KMS-11 (cell line): ENCODE measurements at regions not wholly inside any gene's neighbourhood (a gene's known extent, or its start where the extent isn't known, plus 50 kb on each side); places are given as distances from the start of the nearest gene placed in this dataset.

Source experiments
- H2AFZ ChIP-seq: fragments of 200-600 bp; sonication (generic); 2 replicates; pipeline ENCODE4 v1.6.1; 2016; ENCODE audit warnings: antibody characterized with exemption, mixed run types, low read depth
- H3K27ac ChIP-seq: fragments of 200-600 bp; sonication (generic); 2 replicates; pipeline ENCODE4 v1.6.1; 2016; ENCODE audit warnings: mild to moderate bottlenecking, mixed run types
- H3K27me3 ChIP-seq: fragments of 200-600 bp; sonication (generic); 2 replicates; pipeline ENCODE4 v1.6.1; 2017; ENCODE audit warnings: mild to moderate bottlenecking, low read depth, mixed run types, moderate library complexity; ENCODE audit not compliant: insufficient read depth
- H3K36me3 ChIP-seq: fragments of 200-600 bp; sonication (generic); 2 replicates; pipeline ENCODE4 v1.6.1; 2017; ENCODE audit warnings: mild to moderate bottlenecking, mixed run types; ENCODE audit not compliant: insufficient read depth
- H3K4me1 ChIP-seq: fragments of 200-600 bp; sonication (generic); 2 replicates; pipeline ENCODE4 v1.6.1; 2016; ENCODE audit warnings: mild to moderate bottlenecking, low read depth, mixed run types; ENCODE audit not compliant: poor library complexity, severe bottlenecking
- H3K4me2 ChIP-seq: fragments of 200-600 bp; sonication (generic); 2 replicates; pipeline ENCODE4 v1.7.0; 2016; ENCODE audit warnings: mild to moderate bottlenecking, mixed run types
- H3K4me3 ChIP-seq: fragments of 200-600 bp; sonication (generic); IDR thresholded peaks from 2 replicates; pipeline ENCODE4 v1.6.1; 2017; ENCODE audit warnings: low read depth, low read length, mixed read lengths; ENCODE audit not compliant: insufficient read depth
- H3K79me2 ChIP-seq: fragments of 200-600 bp; sonication (generic); 2 replicates; pipeline ENCODE4 v1.6.1; 2016; ENCODE audit warnings: low read depth, mixed run types; ENCODE audit not compliant: insufficient read depth
- H3K9ac ChIP-seq: fragments of 200-600 bp; sonication (generic); 2 replicates; pipeline ENCODE4 v1.6.1; 2016; ENCODE audit warnings: mild to moderate bottlenecking, mixed run types
- H4K20me1 ChIP-seq: fragments of 200-600 bp; sonication (generic); 2 replicates; pipeline ENCODE4 v1.6.1; 2016; ENCODE audit warnings: mild to moderate bottlenecking, mixed run types; ENCODE audit not compliant: insufficient read depth
- CTCF ChIP-seq: fragments of 200-600 bp; sonication (generic); conservative IDR thresholded peaks from 2 replicates; pipeline ENCODE4 v1.6.1; 2017; ENCODE audit warnings: low read depth, mild to moderate bottlenecking, antibody characterized with exemption, low read length, moderate library complexity, mixed read lengths

GRCh38 chr10:63799521-63800300 is 278.5 kb downstream of the REEP3 start:
- Histone ChIP-seq H3K27me3 (no peaks in the 10 kb centered on the region), H3K36me3 (no peaks in the 10 kb centered on the region), H3K4me1 (no peaks in the 10 kb centered on the region), H3K9ac (no peak overlapping the region), H3K4me2 (no peak overlapping the region), H4K20me1 (no peaks in the 10 kb centered on the region), H3K4me3 (no peak overlapping the region), H2AFZ (no peak overlapping the region), H3K79me2 (no peaks in the 10 kb centered on the region), H3K27ac (no peak overlapping the region)
- no peak for TF ChIP-seq CTCF

- no peak for TF ChIP-seq CTCF
- Histone ChIP-seq H3K27ac (no peak overlapping the region), H3K4me2 (no peak overlapping the region), H3K79me2 (no peaks in the 10 kb centered on the region), H2AFZ (no peak overlapping the region), H3K4me1 (no peaks in the 10 kb centered on the region), H3K9ac (no peak overlapping the region), H3K27me3 (no peaks in the 10 kb centered on the region), H3K36me3 (no peaks in the 10 kb centered on the region), H3K4me3 (no peak overlapping the region), H4K20me1 (no peaks in the 10 kb centered on the region)
Observed at GRCh38 chr10:63801166-63801565, 280.0 kb downstream of the REEP3 start.

GRCh38 chr10:63806330-63806729 is 285.1 kb downstream of the REEP3 start:
- Histone ChIP-seq H3K4me3 (no peak overlapping the region), H3K27ac (no peak overlapping the region), H3K4me2 (no peak overlapping the region), H3K27me3 (no peaks in the 10 kb centered on the region), H2AFZ (no peak overlapping the region), H3K4me1 (no peaks in the 10 kb centered on the region), H3K9ac (no peak overlapping the region), H3K79me2 (no peaks in the 10 kb centered on the region), H4K20me1 (no peaks in the 10 kb centered on the region), H3K36me3 (no peaks in the 10 kb centered on the region)
- TF ChIP-seq CTCF = no peak

GRCh38 chr10:63812501-63812900 is 291.3 kb downstream of the REEP3 start:
- TF ChIP-seq CTCF = no peak

More at GRCh38 chr10:63812501-63812900, 291.3 kb downstream of the REEP3 start:
- Histone ChIP-seq H3K36me3 (no peaks in the 10 kb centered on the region), H2AFZ (no peak overlapping the region), H3K27ac (no peak overlapping the region), H3K4me2 (no peak overlapping the region), H3K4me1 (no peaks in the 10 kb centered on the region), H3K4me3 (no peak overlapping the region), H4K20me1 (no peaks in the 10 kb centered on the region), H3K27me3 (no peaks in the 10 kb centered on the region), H3K9ac (no peak overlapping the region), H3K79me2 (no peaks in the 10 kb centered on the region)
